Frontal cortex (tissue), 3 donors: ENCODE measurements at regions not wholly inside any gene's neighbourhood (a gene's known extent, or its start where the extent isn't known, plus 50 kb on each side); places are given as distances from the start of the nearest gene placed in this dataset.

Source experiments
- DNase-seq, 2 donors: peaks; one replicate each; pipeline ENCODE4 v3.0.0; 2012; ENCODE audit warnings: low spot score in 2 of 2
- FAIRE-seq: peaks from 2 replicates; lab custom pipeline; 2012; peaks lifted over from hg19 to GRCh38; lab: Jason Lieb, UNC
- donor health status: control.
- donor health status: control.
- donor health status: control.

GRCh38 chr6:163897669-163898068 is 483.2 kb downstream of the QKI start:
- FAIRE-seq (no peak), DNase-seq (no peak)

GRCh38 chr6:163897030-163897429 is 482.5 kb downstream of the QKI start:
- DNase-seq (no peak), FAIRE-seq (no peak)

- DNase-seq (no peak), FAIRE-seq (peak; percentile 21)
Observed at GRCh38 chr6:163895162-163895561, 480.6 kb downstream of the QKI start.

- no peak for FAIRE-seq
- DNase-seq: no peak
Observed at GRCh38 chr6:163893609-163894189, 479.2 kb downstream of the QKI start.

- DNase-seq (no peak), FAIRE-seq (no peak)
Observed at GRCh38 chr6:163892824-163893561, 478.5 kb downstream of the QKI start.

GRCh38 chr6:163889904-163890514 is 475.5 kb downstream of the QKI start:
- FAIRE-seq (no peak), DNase-seq (no peak)

- no peak for FAIRE-seq
- DNase-seq: no peak
Observed at GRCh38 chr6:163888030-163888819, 473.7 kb downstream of the QKI start.

- FAIRE-seq (peak; percentile 49), DNase-seq (no peak)
Observed at GRCh38 chr6:163886428-163886827, 471.9 kb downstream of the QKI start.

- FAIRE-seq: no peak
- DNase-seq: no peak
Observed at GRCh38 chr6:163883984-163884383, 469.5 kb downstream of the QKI start.

- no peak for FAIRE-seq
- DNase-seq: no peak
Observed at GRCh38 chr6:163878698-163879097, 464.2 kb downstream of the QKI start.

GRCh38 chr6:163877877-163878639 is 463.5 kb downstream of the QKI start:
- DNase-seq (no peak), FAIRE-seq (no peak)

GRCh38 chr6:163876391-163876790 is 461.9 kb downstream of the QKI start:
- DNase-seq (no peak), FAIRE-seq (no peak)

GRCh38 chr6:163874784-163875183 is 460.3 kb downstream of the QKI start:
- DNase-seq (no peak), FAIRE-seq (no peak)

- DNase-seq (no peak), FAIRE-seq (no peak)
Observed at GRCh38 chr6:163872335-163872734, 457.8 kb downstream of the QKI start.

GRCh38 chr6:163871616-163872015 is 457.1 kb downstream of the QKI start:
- no peak for FAIRE-seq
- no peak for DNase-seq

- DNase-seq (no peak), FAIRE-seq (no peak)
Observed at GRCh38 chr6:163867518-163868292, 453.2 kb downstream of the QKI start.

GRCh38 chr6:163866192-163866591 is 451.7 kb downstream of the QKI start:
- no peak for FAIRE-seq

GRCh38 chr6:163863565-163863964 is 449.0 kb downstream of the QKI start:
- no peak for DNase-seq
- no peak for FAIRE-seq

More at GRCh38 chr6:163866192-163866591, 451.7 kb downstream of the QKI start:
- DNase-seq: no peak

GRCh38 chr6:163862701-163863100 is 448.2 kb downstream of the QKI start:
- no peak for FAIRE-seq
- DNase-seq: no peak
